Caco-2 (cell line): ENCODE measurements at regions not wholly inside any gene's neighbourhood (a gene's known extent, or its start where the extent isn't known, plus 50 kb on each side); places are given as distances from the start of the nearest gene placed in this dataset.

Experiments
- BruUV-seq: library from RNA; stranded (reverse); fragments of 400-500 nt; replicated peaks from 2 replicates; lab custom pipeline; 2021; lab: Mats Ljungman, UMichigan
- CTCF ChIA-PET: fragments of 300-600 bp; sonication (Branson Sonifier 250); formaldehyde crosslinking; loops from one replicate; lab custom pipeline; 2022; ENCODE audit warnings: antibody characterized with exemption; lab: Charles Lee
- POLR2A ChIA-PET: fragments of 300-600 bp; sonication (Branson Sonifier 250); formaldehyde crosslinking; loops from one replicate; lab custom pipeline; 2022; ENCODE audit warnings: antibody characterized with exemption; lab: Charles Lee
- DNase-seq, 2 experiments: peaks; one replicate each; pipeline versions ENCODE4 v3.0.0 to v3.0.0-alpha.2; 2020 to 2022
- H3K27me3 ChIP-seq: replicated peaks from 2 replicates; pipeline ENCODE4 v1.6.0; 2011; ENCODE audit warnings: low read length; ENCODE audit not compliant: control insufficient read depth, insufficient read depth
- H3K36me3 ChIP-seq: 2 replicates; pipeline ENCODE4 v1.5.1; 2011; ENCODE audit warnings: low read length; ENCODE audit not compliant: control insufficient read depth, insufficient read depth
- H3K4me1 ChIP-seq: fragments of 250-450 bp; sonication (Bioruptor Pico); 2 replicates; pipeline ENCODE4 v1.5.1; 2020; ENCODE audit warnings: mild to moderate bottlenecking
- H3K4me3 ChIP-seq: 2 replicates; pipeline ENCODE4 v1.5.1; 2011; ENCODE audit warnings: low read depth, mild to moderate bottlenecking, control low read depth, low read length
- H3K9me3 ChIP-seq: fragments of 250-450 bp; sonication (Bioruptor Pico); 2 replicates; pipeline ENCODE4 v1.5.1; 2020; ENCODE audit warnings: mild to moderate bottlenecking, moderate library complexity
- H3K27ac Mint-ChIP-seq: one replicate; pipeline ENCODE4 v1.8.0; 2022; ENCODE audit warnings: mixed read lengths; ENCODE audit not compliant: unreplicated experiment
- H3K27me3 Mint-ChIP-seq: one replicate; pipeline ENCODE4 v1.8.0; 2022; ENCODE audit warnings: mixed read lengths; ENCODE audit not compliant: insufficient read depth, unreplicated experiment
- H3K36me3 Mint-ChIP-seq: one replicate; pipeline ENCODE4 v1.8.0; 2022; ENCODE audit warnings: mild to moderate bottlenecking, mixed read lengths; ENCODE audit not compliant: insufficient read depth, unreplicated experiment
- H3K4me1 Mint-ChIP-seq: one replicate; pipeline ENCODE4 v1.8.0; 2022; ENCODE audit warnings: low read depth, mixed read lengths; ENCODE audit not compliant: unreplicated experiment
- H3K4me3 Mint-ChIP-seq: one replicate; pipeline ENCODE4 v1.8.0; 2022; ENCODE audit warnings: mild to moderate bottlenecking, moderate library complexity, mixed read lengths; ENCODE audit not compliant: unreplicated experiment
- H3K9me3 Mint-ChIP-seq: one replicate; pipeline ENCODE4 v1.8.0; 2022; ENCODE audit warnings: mixed read lengths; ENCODE audit not compliant: unreplicated experiment
- intact Hi-C: fragments of 100-400 bp; cut with micrococcal nuclease; formaldehyde crosslinking; loops from one replicate; pipeline ENCODE4 v1.10.0; 2022; ENCODE audit not compliant: unreplicated experiment
- TF ChIP-seq, protein P1 (sequence below), 2 experiments: fragments of 200-600 bp in 1 of 2; IDR thresholded peaks; 1 replicate in 1 of 2; 2 replicates in 1 of 2; pipeline versions ENCODE4 v1.5.1 to v1.8.0; 2011 to 2022; ENCODE audit warnings: antibody characterized with exemption in 1 of 2, control low read depth in 1 of 2, inconsistent platforms in 1 of 2, low read depth in 1 of 2, low read length in 1 of 2, mild to moderate bottlenecking in 1 of 2, moderate library complexity in 1 of 2; ENCODE audit not compliant: insufficient read depth in 1 of 2, severe bottlenecking in 1 of 2, unreplicated experiment in 1 of 2

DNA sequence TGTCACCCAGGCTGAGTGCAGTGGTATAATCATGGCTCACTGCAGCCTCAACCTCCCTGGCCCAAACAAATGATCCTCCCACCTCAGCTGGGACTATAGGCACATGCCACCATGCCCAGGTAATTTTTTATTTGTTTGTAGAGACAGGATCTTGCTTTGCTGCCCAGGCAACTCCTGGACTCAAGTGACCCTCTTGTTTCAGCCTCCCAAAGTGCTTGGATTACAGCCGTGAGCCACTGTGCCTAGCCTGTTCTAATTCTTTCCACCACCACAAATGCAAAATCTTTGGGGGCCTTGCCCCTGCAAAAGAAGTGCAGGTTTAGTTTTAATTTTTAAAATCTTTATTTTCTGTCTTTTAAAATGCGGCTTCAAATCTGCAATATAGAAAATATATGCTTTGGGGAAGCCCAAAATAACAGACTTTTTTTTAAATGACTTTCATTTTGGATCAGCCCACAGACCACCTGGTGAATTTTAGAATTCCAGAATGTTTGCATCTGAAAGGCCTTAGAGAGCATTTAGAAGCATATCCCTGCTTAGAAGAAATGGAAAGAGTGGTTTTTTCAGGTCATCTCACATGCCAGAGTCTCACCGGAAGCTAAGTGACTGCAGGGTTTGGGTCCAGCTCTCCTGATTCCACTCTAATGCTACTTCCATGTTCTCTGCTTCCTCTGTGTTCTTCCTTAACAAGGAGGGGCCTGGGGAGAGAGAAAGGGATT, 111.4 kb upstream of the FER start:
- H3K36me3 ChIP-seq, result no peaks in the 10 kb centered on the region
- ChIA-PET CTCF (interaction anchor here (0.7 kb wide), 1 partner anchor 8 kb away, joined by 3 read pairs; no protein-coding TSS in a partner anchor), POLR2A (no interaction called here)
- no TSS peak for BruUV-seq
- Mint-ChIP-seq H3K27ac (no peak overlapping the region), H3K9me3 (no peaks in the 10 kb centered on the region), H3K27me3 (no peaks in the 10 kb centered on the region), H3K4me1 (no peaks in the 10 kb centered on the region), H3K36me3 (no peaks in the 10 kb centered on the region), H3K4me3 (no peak overlapping the region)
- H3K27me3 ChIP-seq, result no peaks in the 10 kb centered on the region
- DNase-seq, result no peak
- H3K4me3 ChIP-seq, result no peak overlapping the region
- intact Hi-C loops, result no loop called here
- TF ChIP-seq, protein P1, sequence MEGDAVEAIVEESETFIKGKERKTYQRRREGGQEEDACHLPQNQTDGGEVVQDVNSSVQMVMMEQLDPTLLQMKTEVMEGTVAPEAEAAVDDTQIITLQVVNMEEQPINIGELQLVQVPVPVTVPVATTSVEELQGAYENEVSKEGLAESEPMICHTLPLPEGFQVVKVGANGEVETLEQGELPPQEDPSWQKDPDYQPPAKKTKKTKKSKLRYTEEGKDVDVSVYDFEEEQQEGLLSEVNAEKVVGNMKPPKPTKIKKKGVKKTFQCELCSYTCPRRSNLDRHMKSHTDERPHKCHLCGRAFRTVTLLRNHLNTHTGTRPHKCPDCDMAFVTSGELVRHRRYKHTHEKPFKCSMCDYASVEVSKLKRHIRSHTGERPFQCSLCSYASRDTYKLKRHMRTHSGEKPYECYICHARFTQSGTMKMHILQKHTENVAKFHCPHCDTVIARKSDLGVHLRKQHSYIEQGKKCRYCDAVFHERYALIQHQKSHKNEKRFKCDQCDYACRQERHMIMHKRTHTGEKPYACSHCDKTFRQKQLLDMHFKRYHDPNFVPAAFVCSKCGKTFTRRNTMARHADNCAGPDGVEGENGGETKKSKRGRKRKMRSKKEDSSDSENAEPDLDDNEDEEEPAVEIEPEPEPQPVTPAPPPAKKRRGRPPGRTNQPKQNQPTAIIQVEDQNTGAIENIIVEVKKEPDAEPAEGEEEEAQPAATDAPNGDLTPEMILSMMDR (IDR thresholded peaks at IDR 0.05; ENCODE audit: insufficient read depth in 1 of 2, low read depth in 1 of 2, low read length in 1 of 2, severe bottlenecking in 1 of 2, unreplicated experiment in 1 of 2), result no peak
- no peaks in the 10 kb centered on the region for H3K9me3 ChIP-seq
- no peaks in the 10 kb centered on the region for H3K4me1 ChIP-seq

DNA sequence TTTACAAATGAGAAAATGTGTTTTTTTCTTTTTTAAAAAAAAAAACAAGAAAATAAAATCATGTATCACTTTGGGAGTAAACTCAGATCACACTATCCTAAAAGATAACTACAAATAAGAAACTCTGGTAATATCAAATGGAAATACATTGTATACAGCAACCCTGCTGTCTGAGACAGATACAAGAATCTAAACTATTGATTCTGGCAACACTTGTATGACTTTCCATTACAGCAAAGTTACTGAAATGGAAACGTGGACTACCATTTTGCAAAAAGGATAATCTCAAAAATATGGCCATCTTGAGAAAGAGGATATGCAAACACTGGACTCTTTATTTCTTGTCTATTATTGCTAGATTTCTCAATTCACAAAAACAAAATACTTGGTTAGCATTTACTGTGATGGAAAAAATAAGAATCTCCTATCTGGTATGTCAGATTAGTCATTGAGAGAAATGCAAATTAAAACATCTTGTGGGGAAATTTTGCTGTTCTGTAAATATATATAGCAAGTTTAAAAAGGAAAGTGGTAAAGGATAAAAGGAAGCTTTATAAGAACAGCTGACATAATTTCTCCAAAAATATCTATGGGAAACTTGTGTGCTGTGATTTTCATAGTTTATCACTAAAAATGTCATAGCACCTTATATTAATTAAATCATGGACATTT, 112.9 kb upstream of the FER start:
- DNase-seq, result no peak
- Mint-ChIP-seq H3K9me3 (no peaks in the 10 kb centered on the region), H3K27ac (no peak overlapping the region), H3K4me1 (no peaks in the 10 kb centered on the region), H3K4me3 (no peak overlapping the region), H3K27me3 (no peaks in the 10 kb centered on the region), H3K36me3 (no peaks in the 10 kb centered on the region)
- CTCF ChIA-PET, result no interaction called here
- H3K9me3 ChIP-seq, result no peaks in the 10 kb centered on the region
- intact Hi-C loops, result no loop called here
- POLR2A ChIA-PET, result no interaction called here
- BruUV-seq, result no TSS peak
- TF ChIP-seq, protein P1 (IDR thresholded peaks at IDR 0.05; ENCODE audit: insufficient read depth in 1 of 2, low read depth in 1 of 2, low read length in 1 of 2, severe bottlenecking in 1 of 2, unreplicated experiment in 1 of 2), result no peak
- no peaks in the 10 kb centered on the region for H3K4me1 ChIP-seq
- H3K27me3 ChIP-seq, result no peaks in the 10 kb centered on the region
- H3K36me3 ChIP-seq, result no peaks in the 10 kb centered on the region
- no peak overlapping the region for H3K4me3 ChIP-seq

DNA sequence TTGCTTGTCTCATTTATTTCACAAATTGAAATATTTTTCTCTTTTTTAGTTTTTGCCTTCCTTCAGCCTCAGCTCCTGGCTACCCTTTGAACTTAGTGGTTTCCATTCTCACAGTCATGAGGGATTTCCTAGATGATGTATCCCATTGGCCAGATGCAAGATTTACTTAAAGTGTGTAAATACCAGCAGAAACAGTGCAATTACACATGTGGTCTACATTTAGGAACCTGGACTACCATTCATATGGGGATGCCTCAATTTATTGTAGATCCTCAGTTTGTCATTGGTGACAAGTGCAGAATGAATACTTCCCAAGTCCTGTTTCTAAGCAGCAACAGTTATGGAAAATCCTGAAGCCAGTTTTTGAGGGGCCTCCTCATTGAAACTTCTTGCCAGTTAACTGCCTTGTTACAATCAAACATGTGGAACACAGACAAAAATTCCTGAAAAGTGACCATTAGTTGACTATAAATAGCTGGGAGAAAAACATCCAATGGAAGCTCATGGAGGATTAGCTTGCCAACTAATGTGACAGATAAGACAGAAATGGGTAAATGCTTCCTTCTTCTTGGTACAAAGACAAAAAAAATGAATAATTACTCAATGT, 113.6 kb upstream of the FER start:
- Mint-ChIP-seq H3K4me1 (peaks cover 6% of the 10 kb centered on the region), H3K27ac (no peak overlapping the region), H3K9me3 (no peaks in the 10 kb centered on the region), H3K36me3 (no peaks in the 10 kb centered on the region), H3K4me3 (no peak overlapping the region), H3K27me3 (no peaks in the 10 kb centered on the region)
- CTCF ChIA-PET, result interaction anchor here (0.7 kb wide), 1 partner anchor 8 kb away, joined by 3 read pairs; no protein-coding TSS in a partner anchor
- H3K9me3 ChIP-seq, result no peaks in the 10 kb centered on the region
- BruUV-seq, result no TSS peak
- intact Hi-C loops, result no loop called here
- TF ChIP-seq, protein P1 (IDR thresholded peaks at IDR 0.05; ENCODE audit: insufficient read depth in 1 of 2, low read depth in 1 of 2, low read length in 1 of 2, severe bottlenecking in 1 of 2, unreplicated experiment in 1 of 2), result no peak
- H3K4me1 ChIP-seq, result no peaks in the 10 kb centered on the region
- no peak overlapping the region for H3K4me3 ChIP-seq
- POLR2A ChIA-PET, result no interaction called here
- H3K27me3 ChIP-seq, result no peaks in the 10 kb centered on the region
- no peaks in the 10 kb centered on the region for H3K36me3 ChIP-seq
- DNase-seq, result no peak
